ENCODE measurements at regions not wholly inside any gene's neighbourhood (a gene's known extent, or its start where the extent isn't known, plus 50 kb on each side); places are given as distances from the start of the nearest gene placed in this dataset.

DNA sequence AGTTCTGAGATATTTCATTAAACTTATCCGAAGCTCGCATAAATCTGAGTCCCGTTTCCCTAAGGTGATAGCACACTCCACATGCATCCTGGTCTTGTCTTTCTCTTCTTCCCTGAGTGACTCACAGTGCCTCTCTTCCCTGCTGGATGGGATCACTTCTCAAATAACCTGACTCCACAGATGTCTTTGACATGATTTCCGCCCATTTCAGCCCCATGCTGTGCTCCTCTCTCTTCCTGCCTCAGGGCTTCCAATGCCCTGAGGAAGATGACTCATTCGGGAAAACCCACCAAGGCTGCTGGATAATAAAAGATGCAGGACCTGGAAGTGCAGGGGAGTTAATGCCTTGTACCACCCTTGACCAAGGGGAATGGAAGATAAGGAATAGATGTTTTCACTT, 441.7 kb upstream of the SOX11 start:
- intact Hi-C loops (cut with DNase I; ENCODE audit: low total_unique reads) = no loop called here
- WGBS, 2 donors = 70 to 78% methylated on average over 5 of the region's 5 CpGs
- no peak overlapping the region for H3K4me3 ChIP-seq (ENCODE audit: low read depth, poor library complexity, severe bottlenecking)
- DNase-seq (ENCODE audit: low spot score in 2 of 2) = no peak
- TF ChIP-seq, protein P1, sequence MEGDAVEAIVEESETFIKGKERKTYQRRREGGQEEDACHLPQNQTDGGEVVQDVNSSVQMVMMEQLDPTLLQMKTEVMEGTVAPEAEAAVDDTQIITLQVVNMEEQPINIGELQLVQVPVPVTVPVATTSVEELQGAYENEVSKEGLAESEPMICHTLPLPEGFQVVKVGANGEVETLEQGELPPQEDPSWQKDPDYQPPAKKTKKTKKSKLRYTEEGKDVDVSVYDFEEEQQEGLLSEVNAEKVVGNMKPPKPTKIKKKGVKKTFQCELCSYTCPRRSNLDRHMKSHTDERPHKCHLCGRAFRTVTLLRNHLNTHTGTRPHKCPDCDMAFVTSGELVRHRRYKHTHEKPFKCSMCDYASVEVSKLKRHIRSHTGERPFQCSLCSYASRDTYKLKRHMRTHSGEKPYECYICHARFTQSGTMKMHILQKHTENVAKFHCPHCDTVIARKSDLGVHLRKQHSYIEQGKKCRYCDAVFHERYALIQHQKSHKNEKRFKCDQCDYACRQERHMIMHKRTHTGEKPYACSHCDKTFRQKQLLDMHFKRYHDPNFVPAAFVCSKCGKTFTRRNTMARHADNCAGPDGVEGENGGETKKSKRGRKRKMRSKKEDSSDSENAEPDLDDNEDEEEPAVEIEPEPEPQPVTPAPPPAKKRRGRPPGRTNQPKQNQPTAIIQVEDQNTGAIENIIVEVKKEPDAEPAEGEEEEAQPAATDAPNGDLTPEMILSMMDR (IDR thresholded peaks at IDR 0.05) = no peak
- TF ChIP-seq POLR2A (IDR thresholded peaks at IDR 0.05) = no peak

DNA sequence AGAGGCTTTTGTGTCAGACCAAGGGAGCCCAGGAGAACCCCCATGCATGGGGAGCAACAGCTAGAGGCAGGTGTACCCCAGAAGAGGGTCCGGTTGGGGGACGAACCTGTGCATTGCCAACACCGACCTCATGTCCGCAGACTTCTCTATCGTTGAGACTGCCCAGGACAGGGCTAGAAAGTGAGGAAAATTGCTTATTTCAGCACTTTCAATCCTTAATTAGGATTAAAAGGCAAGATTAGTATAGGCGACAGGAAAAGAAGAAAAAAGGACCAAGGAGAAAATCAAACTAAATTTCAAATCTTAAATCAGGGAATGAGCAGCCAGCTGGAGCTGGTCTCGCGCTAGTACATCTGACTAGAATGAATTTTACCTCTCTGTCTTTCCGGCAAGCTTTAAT, 438.9 kb upstream of the SOX11 start:
- no peak for TF ChIP-seq POLR2A (IDR thresholded peaks at IDR 0.05)
- TF ChIP-seq, protein P1 (IDR thresholded peaks at IDR 0.05) = no peak
- no peak for DNase-seq (ENCODE audit: low spot score in 2 of 2)
- intact Hi-C loops (cut with DNase I; ENCODE audit: low total_unique reads) = no loop called here
- no peak overlapping the region for H3K4me3 ChIP-seq (ENCODE audit: low read depth, poor library complexity, severe bottlenecking)
- 89 to 94% methylated on average over 9 of the region's 9 CpGs for WGBS, 2 donors

DNA sequence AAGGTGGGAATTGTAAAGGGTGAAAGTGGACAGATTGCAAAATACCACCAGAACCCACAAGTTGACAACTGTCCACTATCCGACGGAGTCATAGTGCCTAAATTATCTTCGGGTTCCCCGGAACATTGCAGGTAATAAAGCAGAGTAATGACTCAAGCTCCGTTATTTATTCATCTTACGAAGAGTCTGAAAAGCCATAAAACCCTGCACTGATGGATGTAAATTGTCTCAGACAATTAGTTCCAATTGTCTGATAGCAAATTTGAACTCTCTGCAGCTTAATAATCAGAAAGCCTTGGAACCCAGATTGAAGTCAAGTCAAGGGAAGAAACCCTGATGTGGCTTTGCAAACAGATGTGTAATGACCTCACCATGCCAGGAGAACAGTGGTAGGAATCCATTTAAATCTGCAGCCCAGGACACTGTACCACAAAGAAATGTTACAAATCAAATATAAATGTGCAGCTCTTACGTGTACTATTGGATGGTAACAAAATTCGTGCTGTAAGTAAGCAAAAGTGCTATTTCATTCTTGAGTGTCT, 437.3 kb upstream of the SOX11 start:
- 56 to 63% methylated on average over 8 of the region's 8 CpGs for WGBS, 2 donors
- TF ChIP-seq, protein P1 (IDR thresholded peaks at IDR 0.05) = no peak
- no peak for TF ChIP-seq POLR2A (IDR thresholded peaks at IDR 0.05)
- intact Hi-C loops (cut with DNase I; ENCODE audit: low total_unique reads) = no loop called here
- DNase-seq (ENCODE audit: low spot score in 2 of 2) = no peak
- H3K4me3 ChIP-seq (ENCODE audit: low read depth, poor library complexity, severe bottlenecking) = no peak overlapping the region

DNA sequence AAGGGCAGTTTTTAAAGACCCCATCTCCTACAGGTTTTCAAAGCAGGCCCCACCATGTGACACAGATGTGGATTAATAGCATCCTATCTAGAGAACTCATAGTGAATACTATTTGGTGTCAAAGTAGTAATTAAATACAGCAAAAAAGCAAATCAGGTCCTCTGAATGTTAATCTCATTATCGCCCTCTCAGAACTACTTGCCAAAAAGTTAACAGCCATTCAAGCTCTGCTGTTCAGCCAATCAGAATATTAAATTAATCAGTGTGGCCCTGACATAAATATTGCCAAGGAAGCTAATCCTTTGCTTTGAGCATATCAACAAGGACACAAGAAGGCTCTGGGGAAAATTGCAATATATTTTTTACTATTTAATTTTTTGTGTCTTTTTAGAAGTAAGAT, 428.9 kb upstream of the SOX11 start:
- TF ChIP-seq POLR2A (IDR thresholded peaks at IDR 0.05) = no peak
- TF ChIP-seq, protein P1 (IDR thresholded peaks at IDR 0.05) = no peak
- WGBS, 2 donors = 97 to 98% methylated on average over 1 of the region's 1 CpG
- no peak for DNase-seq (ENCODE audit: low spot score in 2 of 2)
- intact Hi-C loops (cut with DNase I; ENCODE audit: low total_unique reads) = no loop called here
- no peak overlapping the region for H3K4me3 ChIP-seq (ENCODE audit: low read depth, poor library complexity, severe bottlenecking)

DNA sequence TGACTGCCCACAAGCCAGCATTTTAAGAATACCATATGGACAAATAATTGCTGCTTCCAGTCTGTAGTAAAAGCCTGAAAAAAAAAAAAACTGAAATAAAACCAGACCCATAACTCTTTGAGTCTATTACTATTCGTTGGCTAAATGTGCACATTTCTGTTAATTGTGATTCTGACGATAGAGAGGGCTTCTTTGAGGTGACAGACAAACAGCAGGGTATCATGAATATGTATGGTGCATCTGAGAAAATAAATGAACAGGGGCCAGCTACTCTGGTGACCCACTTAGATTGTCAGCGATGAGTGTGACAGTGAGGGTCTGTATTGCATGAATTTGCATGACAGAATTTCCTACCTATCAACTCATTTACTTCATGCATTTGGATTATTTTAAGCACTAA, 427.8 kb upstream of the SOX11 start:
- DNase-seq (ENCODE audit: low spot score in 2 of 2) = no peak
- 62 to 71% methylated on average over 3 of the region's 3 CpGs for WGBS, 2 donors
- no peak overlapping the region for H3K4me3 ChIP-seq (ENCODE audit: low read depth, poor library complexity, severe bottlenecking)
- TF ChIP-seq, protein P1 (IDR thresholded peaks at IDR 0.05) = no peak
- TF ChIP-seq POLR2A (IDR thresholded peaks at IDR 0.05) = no peak
- intact Hi-C loops (cut with DNase I; ENCODE audit: low total_unique reads) = no loop called here

DNA sequence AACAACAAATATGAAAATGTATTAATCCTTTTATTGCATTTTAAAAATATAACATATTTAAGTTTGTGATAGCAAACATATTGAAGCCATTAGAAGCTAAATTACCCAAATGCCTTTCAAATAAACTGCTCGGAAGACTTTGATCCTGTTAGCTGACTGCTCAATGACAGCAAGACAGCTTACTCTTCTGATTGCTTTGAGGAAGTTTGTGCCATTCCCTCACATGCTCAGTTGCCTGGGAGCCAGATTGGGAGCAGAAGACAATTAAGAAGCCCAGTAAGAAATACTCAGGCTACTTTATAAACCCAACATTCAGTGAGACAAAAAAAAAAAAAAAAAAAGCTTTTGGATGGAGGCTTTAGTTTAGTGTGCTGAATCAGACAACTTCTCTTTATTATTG, 407.1 kb upstream of the SOX11 start:
- intact Hi-C loops (cut with DNase I; ENCODE audit: low total_unique reads) = no loop called here
- no peak for DNase-seq (ENCODE audit: low spot score in 2 of 2)
- H3K4me3 ChIP-seq (ENCODE audit: low read depth, poor library complexity, severe bottlenecking) = no peak overlapping the region
- TF ChIP-seq POLR2A (IDR thresholded peaks at IDR 0.05) = no peak
- TF ChIP-seq, protein P1 (IDR thresholded peaks at IDR 0.05) = no peak
- WGBS, 2 donors = 55 to 61% methylated on average over 1 of the region's 1 CpG

Measured in lower leg skin (tissue), 4 donors.